GM03348 (cell line): ENCODE measurements at regions not wholly inside any gene's neighbourhood (a gene's known extent, or its start where the extent isn't known, plus 50 kb on each side); places are given as distances from the start of the nearest gene placed in this dataset.
"Not testable (repeated sequence)": the region's sequence is repeated elsewhere in the genome, so short reads cannot be mapped to it uniquely, and the experiment has no call there.

Experiments
- DNase-seq: peaks from one replicate; pipeline ENCODE4 v3.0.0; 2012; ENCODE audit warnings: low spot score

GRCh38 chr7:115558161-115558560 is 472.4 kb downstream of the TFEC start:
- DNase-seq: peak; percentile 21

- DNase-seq: not testable (repeated sequence)
Observed at GRCh38 chr7:115557296-115557695, 473.3 kb downstream of the TFEC start.

GRCh38 chr7:115552766-115553165 is 477.8 kb downstream of the TFEC start:
- no peak for DNase-seq

GRCh38 chr7:115549910-115550309 is 480.7 kb downstream of the TFEC start:
- no peak for DNase-seq

GRCh38 chr7:115548756-115549155 is 481.8 kb downstream of the TFEC start:
- DNase-seq: no peak

GRCh38 chr7:115546790-115547189 is 483.8 kb downstream of the TFEC start:
- no peak for DNase-seq

- DNase-seq: no peak
Observed at GRCh38 chr7:115533785-115534184, 496.8 kb downstream of the TFEC start.

- no peak for DNase-seq
Observed at GRCh38 chr7:115526278-115526677, 504.3 kb downstream of the TFEC start.

GRCh38 chr7:115522174-115522573 is 508.4 kb downstream of the TFEC start:
- no peak for DNase-seq

- no peak for DNase-seq
Observed at GRCh38 chr7:115516341-115516740, 514.2 kb downstream of the TFEC start.

- no peak for DNase-seq
Observed at GRCh38 chr7:115511330-115511729, 519.2 kb downstream of the TFEC start.

- no peak for DNase-seq
Observed at GRCh38 chr7:115505136-115505535, 525.4 kb downstream of the TFEC start.

GRCh38 chr7:115499956-115500355 is 530.6 kb downstream of the TFEC start:
- DNase-seq: no peak

- no peak for DNase-seq
Observed at GRCh38 chr7:115496006-115496405, 534.6 kb downstream of the TFEC start.

- DNase-seq: no peak
Observed at GRCh38 chr7:115494529-115495147, 535.9 kb downstream of the TFEC start.

- no peak for DNase-seq
Observed at GRCh38 chr7:115493381-115493780, 537.2 kb downstream of the TFEC start.

- DNase-seq: no peak
Observed at GRCh38 chr7:115491744-115492380, 538.7 kb downstream of the TFEC start.

GRCh38 chr7:115479448-115479847 is 551.1 kb downstream of the TFEC start:
- DNase-seq: no peak

- peak; percentile 11 for DNase-seq
Observed at GRCh38 chr7:115478426-115478825, 552.1 kb downstream of the TFEC start.

GRCh38 chr7:115477193-115477651 is 553.3 kb downstream of the TFEC start:
- DNase-seq: peak; percentile 37

- DNase-seq: peak; percentile 4
Observed at GRCh38 chr7:115476671-115477181, 553.8 kb downstream of the TFEC start.

- DNase-seq: no peak
Observed at GRCh38 chr7:115475761-115476385, 554.0 kb downstream of the MDFIC start.

GRCh38 chr7:115475206-115475605 is 553.3 kb downstream of the MDFIC start:
- no peak for DNase-seq
